ENCODE measurements at regions not wholly inside any gene's neighbourhood (a gene's known extent, or its start where the extent isn't known, plus 50 kb on each side); places are given as distances from the start of the nearest gene placed in this dataset.

DNA sequence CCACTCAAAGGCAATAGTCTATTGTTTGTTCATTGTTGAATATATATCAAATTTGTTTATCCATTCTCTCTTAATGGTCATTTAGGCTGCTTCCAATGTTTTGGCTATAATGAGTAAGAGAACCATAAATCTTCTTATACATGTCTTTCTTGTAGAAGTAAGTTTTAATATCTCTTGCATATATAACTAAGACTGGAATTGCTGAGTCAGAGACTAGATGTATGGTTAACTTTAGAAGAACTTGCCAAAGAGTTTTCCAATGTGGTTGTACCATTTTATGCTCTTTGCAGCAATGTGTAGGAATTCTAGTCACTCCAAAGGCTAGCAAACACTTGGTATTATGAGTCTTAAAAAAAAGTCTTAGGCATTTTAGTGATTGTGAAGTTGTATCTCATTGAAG is 610.0 kb upstream of the GCFC2 start:
- TF ChIP-seq POLR2A (IDR thresholded peaks at IDR 0.05), result no peak
- TF ChIP-seq, protein P1, sequence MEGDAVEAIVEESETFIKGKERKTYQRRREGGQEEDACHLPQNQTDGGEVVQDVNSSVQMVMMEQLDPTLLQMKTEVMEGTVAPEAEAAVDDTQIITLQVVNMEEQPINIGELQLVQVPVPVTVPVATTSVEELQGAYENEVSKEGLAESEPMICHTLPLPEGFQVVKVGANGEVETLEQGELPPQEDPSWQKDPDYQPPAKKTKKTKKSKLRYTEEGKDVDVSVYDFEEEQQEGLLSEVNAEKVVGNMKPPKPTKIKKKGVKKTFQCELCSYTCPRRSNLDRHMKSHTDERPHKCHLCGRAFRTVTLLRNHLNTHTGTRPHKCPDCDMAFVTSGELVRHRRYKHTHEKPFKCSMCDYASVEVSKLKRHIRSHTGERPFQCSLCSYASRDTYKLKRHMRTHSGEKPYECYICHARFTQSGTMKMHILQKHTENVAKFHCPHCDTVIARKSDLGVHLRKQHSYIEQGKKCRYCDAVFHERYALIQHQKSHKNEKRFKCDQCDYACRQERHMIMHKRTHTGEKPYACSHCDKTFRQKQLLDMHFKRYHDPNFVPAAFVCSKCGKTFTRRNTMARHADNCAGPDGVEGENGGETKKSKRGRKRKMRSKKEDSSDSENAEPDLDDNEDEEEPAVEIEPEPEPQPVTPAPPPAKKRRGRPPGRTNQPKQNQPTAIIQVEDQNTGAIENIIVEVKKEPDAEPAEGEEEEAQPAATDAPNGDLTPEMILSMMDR (IDR thresholded peaks at IDR 0.05 in 4 of 5, conservative IDR thresholded peaks at IDR 0.05 in 1 of 5), result no peak
